HEK293 (cell line): ENCODE measurements at regions not wholly inside any gene's neighbourhood (a gene's known extent, or its start where the extent isn't known, plus 50 kb on each side); places are given as distances from the start of the nearest gene placed in this dataset.

Experiments used
- BCL11A ChIP-seq: fragments of 450-650 bp; formaldehyde crosslinking; IDR thresholded peaks from 2 replicates; pipeline ENCODE4 v1.5.1; 2016; ENCODE audit warnings: low read depth, missing biosample characterization, missing genetic modification characterization
- CTCF ChIP-seq: fragments of 450-650 bp; formaldehyde crosslinking; IDR thresholded peaks from 2 replicates; pipeline ENCODE4 v1.5.1; 2016; ENCODE audit warnings: missing biosample characterization, missing genetic modification characterization
- ZNF184 ChIP-seq: fragments of 450-650 bp; IDR thresholded peaks from 2 replicates; pipeline ENCODE4 v1.5.1; 2018; ENCODE audit warnings: missing biosample characterization, mild to moderate bottlenecking, missing genetic modification characterization
- ZNF23 ChIP-seq: fragments of 450-650 bp; formaldehyde crosslinking; IDR thresholded peaks from 2 replicates; pipeline ENCODE4 v1.5.1; 2016; ENCODE audit warnings: missing biosample characterization, missing genetic modification characterization, borderline replicate concordance
- ZNF239 ChIP-seq: fragments of 450-650 bp; formaldehyde crosslinking; IDR thresholded peaks from 2 replicates; pipeline ENCODE4 v1.5.1; 2016; ENCODE audit warnings: missing biosample characterization, missing genetic modification characterization
- ZNF24 ChIP-seq: fragments of 450-650 bp; formaldehyde crosslinking; IDR thresholded peaks from 2 replicates; pipeline ENCODE4 v1.5.1; 2016; ENCODE audit warnings: missing biosample characterization, missing genetic modification characterization
- ZNF274 ChIP-seq, 2 experiments: fragments of 200-500 bp in 1 of 2; fragments of 450-650 bp in 1 of 2; sonication (Bioruptor generic) in 1 of 2; formaldehyde crosslinking in 1 of 2; IDR thresholded peaks; 2 replicates each; pipeline versions ENCODE4 v1.5.1 to v1.6.1; 2014 to 2016; ENCODE audit warnings: borderline replicate concordance in 1 of 2, inconsistent platforms in 1 of 2, low read length in 1 of 2, missing biosample characterization in 1 of 2, missing genetic modification characterization in 1 of 2
- ZNF311 ChIP-seq: fragments of 450-650 bp; formaldehyde crosslinking; IDR thresholded peaks from 2 replicates; pipeline ENCODE4 v1.5.1; 2017; ENCODE audit warnings: missing biosample characterization, missing genetic modification characterization, borderline replicate concordance
- ZNF701 ChIP-seq: fragments of 450-650 bp; formaldehyde crosslinking; IDR thresholded peaks from 2 replicates; pipeline ENCODE4 v1.5.1; 2016; ENCODE audit warnings: missing biosample characterization, missing genetic modification characterization
- TF ChIP-seq, protein P1 (sequence below): fragments of 450-650 bp; formaldehyde crosslinking; IDR thresholded peaks from 2 replicates; pipeline ENCODE4 v1.5.1; 2016; ENCODE audit warnings: missing biosample characterization, missing genetic modification characterization, borderline replicate concordance
- TF ChIP-seq, protein P2 (sequence below): sonication (generic); formaldehyde crosslinking; IDR thresholded peaks from 2 replicates; pipeline ENCODE4 v1.8.1; 2022; ENCODE audit warnings: mild to moderate bottlenecking, moderate library complexity, missing genetic modification reagents
- TF ChIP-seq, protein P3 (sequence below): fragments of 450-650 bp; formaldehyde crosslinking; IDR thresholded peaks from 2 replicates; pipeline ENCODE4 v1.5.1; 2016; ENCODE audit warnings: missing biosample characterization, missing genetic modification characterization

DNA sequence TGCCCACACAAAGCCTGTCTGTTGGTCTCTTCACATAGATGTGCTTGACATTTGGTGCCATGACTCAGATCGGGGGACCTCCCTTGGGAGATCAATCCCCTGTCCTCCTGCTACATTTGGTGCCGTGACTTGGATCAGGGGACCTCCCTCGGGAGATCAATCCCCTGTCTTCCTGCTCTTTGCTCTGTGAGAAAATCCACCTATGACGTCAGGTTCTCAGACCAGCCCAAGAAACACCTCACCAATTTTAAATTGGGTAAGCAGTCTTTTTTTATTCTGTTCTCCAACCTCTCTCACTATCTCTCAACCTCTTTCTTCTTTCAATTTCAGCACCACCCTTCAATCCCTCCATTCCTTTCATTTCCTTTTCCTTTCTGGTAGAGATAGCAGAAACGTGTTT, 159.6 kb upstream of the AGTR2 start:
- TF ChIP-seq BCL11A (tag by site-specific recombination) (no peak), ZNF701 (tag by site-specific recombination) (no peak), CTCF (no peak), ZNF274 (IDR thresholded peaks at IDR 0.05; ENCODE audit: low read length) (no peak), ZNF274 (tag by site-specific recombination; IDR thresholded peaks at IDR 0.05; ENCODE audit: borderline replicate concordance) (no peak), ZNF239 (no peak), ZNF311 (tag by site-specific recombination) (no peak), ZNF24 (tag by site-specific recombination) (no peak), ZNF23 (tag by site-specific recombination) (no peak), ZNF184 (tag by site-specific recombination) (no peak)
- TF ChIP-seq, protein P1, sequence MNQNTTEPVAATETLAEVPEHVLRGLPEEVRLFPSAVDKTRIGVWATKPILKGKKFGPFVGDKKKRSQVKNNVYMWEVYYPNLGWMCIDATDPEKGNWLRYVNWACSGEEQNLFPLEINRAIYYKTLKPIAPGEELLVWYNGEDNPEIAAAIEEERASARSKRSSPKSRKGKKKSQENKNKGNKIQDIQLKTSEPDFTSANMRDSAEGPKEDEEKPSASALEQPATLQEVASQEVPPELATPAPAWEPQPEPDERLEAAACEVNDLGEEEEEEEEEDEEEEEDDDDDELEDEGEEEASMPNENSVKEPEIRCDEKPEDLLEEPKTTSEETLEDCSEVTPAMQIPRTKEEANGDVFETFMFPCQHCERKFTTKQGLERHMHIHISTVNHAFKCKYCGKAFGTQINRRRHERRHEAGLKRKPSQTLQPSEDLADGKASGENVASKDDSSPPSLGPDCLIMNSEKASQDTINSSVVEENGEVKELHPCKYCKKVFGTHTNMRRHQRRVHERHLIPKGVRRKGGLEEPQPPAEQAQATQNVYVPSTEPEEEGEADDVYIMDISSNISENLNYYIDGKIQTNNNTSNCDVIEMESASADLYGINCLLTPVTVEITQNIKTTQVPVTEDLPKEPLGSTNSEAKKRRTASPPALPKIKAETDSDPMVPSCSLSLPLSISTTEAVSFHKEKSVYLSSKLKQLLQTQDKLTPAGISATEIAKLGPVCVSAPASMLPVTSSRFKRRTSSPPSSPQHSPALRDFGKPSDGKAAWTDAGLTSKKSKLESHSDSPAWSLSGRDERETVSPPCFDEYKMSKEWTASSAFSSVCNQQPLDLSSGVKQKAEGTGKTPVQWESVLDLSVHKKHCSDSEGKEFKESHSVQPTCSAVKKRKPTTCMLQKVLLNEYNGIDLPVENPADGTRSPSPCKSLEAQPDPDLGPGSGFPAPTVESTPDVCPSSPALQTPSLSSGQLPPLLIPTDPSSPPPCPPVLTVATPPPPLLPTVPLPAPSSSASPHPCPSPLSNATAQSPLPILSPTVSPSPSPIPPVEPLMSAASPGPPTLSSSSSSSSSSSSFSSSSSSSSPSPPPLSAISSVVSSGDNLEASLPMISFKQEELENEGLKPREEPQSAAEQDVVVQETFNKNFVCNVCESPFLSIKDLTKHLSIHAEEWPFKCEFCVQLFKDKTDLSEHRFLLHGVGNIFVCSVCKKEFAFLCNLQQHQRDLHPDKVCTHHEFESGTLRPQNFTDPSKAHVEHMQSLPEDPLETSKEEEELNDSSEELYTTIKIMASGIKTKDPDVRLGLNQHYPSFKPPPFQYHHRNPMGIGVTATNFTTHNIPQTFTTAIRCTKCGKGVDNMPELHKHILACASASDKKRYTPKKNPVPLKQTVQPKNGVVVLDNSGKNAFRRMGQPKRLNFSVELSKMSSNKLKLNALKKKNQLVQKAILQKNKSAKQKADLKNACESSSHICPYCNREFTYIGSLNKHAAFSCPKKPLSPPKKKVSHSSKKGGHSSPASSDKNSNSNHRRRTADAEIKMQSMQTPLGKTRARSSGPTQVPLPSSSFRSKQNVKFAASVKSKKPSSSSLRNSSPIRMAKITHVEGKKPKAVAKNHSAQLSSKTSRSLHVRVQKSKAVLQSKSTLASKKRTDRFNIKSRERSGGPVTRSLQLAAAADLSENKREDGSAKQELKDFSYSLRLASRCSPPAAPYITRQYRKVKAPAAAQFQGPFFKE (tag by site-specific recombination), result no peak
- TF ChIP-seq, protein P2, sequence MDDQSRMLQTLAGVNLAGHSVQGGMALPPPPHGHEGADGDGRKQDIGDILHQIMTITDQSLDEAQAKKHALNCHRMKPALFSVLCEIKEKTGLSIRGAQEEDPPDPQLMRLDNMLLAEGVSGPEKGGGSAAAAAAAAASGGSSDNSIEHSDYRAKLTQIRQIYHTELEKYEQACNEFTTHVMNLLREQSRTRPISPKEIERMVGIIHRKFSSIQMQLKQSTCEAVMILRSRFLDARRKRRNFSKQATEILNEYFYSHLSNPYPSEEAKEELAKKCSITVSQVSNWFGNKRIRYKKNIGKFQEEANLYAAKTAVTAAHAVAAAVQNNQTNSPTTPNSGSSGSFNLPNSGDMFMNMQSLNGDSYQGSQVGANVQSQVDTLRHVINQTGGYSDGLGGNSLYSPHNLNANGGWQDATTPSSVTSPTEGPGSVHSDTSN (CRISPR knock-in tag), result no peak
- TF ChIP-seq, protein P3, sequence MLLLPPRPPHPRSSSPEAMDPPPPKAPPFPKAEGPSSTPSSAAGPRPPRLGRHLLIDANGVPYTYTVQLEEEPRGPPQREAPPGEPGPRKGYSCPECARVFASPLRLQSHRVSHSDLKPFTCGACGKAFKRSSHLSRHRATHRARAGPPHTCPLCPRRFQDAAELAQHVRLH (tag by site-specific recombination), result no peak
